GM21381 (cell line): ENCODE measurements at regions not wholly inside any gene's neighbourhood (a gene's known extent, or its start where the extent isn't known, plus 50 kb on each side); places are given as distances from the start of the nearest gene placed in this dataset.
"Not testable (repeated sequence)": the region's sequence is repeated elsewhere in the genome, so short reads cannot be mapped to it uniquely, and the experiment has no call there.

Source experiments
- ATAC-seq: cut with Tn5 transposase; IDR thresholded peaks from one replicate; pipeline ENCODE4 v1.9.1; 2021; ENCODE audit warnings: mild to moderate bottlenecking, moderate library complexity; ENCODE audit not compliant: unreplicated experiment

DNA sequence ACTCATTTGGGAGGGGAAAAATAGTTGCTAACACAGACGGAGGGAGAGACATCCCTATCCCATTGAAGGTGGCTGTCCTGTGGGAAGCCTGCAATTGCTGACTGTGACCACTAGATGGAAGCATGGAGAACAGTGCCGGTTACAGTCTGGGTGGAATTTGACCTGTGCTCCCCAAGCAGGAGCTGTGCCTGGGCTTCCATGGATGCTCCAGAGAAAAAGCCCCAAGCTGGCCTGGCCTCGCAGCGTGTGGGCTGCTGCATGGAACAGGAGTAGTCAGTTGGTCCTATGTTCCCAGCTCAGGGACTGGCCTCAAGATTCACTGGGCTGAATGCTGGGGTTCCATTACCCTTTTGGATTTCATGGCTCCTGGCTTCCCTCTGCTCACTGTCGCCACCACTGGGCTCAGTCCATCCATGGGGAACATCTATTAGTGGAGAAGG, 116.3 kb upstream of the CHD6 start:
- ATAC-seq = no peak

GRCh38 chr20:41733151-41733550, 115.0 kb upstream of the CHD6 start:
- ATAC-seq = no peak

GRCh38 chr20:41731198-41731597, 113.0 kb upstream of the CHD6 start:
- ATAC-seq = not testable (repeated sequence)

GRCh38 chr20:41727681-41728080, 109.5 kb upstream of the CHD6 start:
- ATAC-seq = not testable (repeated sequence)

DNA sequence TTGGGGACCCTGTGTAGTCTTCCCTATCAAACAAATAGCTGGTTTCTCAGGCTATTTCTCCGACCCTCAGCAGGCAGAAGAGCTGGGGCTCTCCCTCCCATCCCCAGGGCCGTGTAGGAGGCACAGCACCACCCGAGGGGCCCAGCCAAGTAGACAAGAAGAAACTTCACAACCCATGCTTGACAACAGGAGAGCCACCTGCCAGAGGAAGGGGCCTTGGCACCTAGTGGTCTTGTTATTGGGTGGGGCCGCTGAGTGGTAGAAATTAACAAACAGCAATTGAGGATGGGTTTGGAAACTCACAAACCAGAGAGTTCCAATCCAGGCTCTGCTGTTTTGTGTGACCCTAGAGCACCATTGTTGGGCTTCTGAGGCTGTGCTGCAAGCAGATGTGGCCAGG, 108.5 kb upstream of the CHD6 start:
- ATAC-seq = no peak

DNA sequence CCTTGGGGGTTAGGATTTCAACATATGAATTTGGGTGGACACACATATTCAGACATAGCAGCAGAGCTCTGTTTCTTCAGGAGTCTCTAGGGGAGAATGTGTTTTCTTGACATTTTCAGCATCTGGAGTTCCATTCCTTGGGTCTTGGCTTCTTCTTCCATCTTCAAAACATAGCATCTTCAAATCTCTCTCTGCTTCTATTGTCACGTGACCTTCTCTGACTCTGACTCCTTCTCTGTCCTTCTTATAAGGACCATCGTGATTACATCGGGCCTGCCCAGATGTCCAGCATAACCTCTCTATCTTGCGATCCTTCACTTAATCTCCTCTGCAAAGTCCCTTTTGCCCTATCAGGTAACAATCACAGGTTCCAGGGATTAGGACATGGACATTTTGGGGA, 101.0 kb upstream of the CHD6 start:
- no peak for ATAC-seq

DNA sequence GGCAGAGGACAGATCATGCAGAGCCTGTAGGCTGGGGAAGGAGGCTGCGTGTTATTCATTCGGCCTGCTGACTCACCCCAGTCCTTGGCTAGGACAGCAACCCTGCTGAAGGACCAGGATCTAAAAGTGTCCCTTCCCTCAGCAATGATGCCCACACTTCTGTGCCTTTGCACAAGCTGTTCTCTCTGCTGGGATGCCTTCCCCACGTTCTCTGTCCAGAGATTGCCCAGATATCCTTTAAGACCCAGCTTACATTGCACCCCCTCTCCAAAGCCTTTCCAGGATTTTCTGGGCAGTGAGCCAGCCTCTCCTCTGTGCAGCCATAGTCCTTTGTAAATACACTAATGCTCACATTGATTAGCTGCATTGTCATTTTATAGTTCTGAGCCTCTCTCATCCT, 99.3 kb upstream of the CHD6 start:
- ATAC-seq = no peak

GRCh38 chr20:41716911-41717310, 98.7 kb upstream of the CHD6 start:
- ATAC-seq = no peak

GRCh38 chr20:41716436-41716835, 98.3 kb upstream of the CHD6 start:
- no peak for ATAC-seq

DNA sequence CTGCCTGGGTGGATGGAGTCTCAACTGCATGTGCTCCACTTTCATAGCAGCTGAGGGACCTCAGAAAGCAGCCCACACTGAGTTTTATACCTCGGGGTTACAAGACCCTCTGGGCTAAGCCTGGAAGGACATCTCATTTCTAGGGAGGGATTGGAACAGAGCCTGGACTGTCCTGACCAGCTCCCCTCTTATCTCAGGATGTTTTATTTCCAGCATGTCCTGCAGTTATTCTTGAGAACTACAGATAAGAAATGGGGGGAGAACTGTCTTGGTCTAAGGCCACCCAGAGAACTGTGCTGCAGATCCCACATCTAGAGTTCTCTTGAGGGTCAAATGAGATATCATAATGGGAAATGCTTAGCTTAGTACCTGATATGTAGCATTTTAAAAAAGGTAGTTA, 97.3 kb upstream of the CHD6 start:
- ATAC-seq = no peak

DNA sequence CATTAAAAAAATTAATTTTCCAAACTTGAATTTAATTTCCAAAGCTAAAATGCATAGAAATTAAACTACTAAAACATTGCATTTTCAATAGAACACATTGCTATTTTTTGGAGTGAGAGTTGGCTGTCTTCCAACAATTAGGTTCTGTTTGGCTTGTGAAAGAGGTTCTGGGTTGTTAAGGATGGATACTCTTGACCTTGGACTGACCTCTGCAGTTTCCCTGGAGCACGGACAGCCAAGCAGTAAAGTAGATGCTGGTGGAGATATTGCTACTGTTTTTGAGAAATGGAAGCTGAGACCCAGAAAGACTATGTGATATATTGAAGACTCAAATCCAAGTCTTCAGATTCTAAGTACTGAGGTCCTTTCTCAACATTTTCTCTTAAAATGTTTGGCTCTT, 95.9 kb upstream of the CHD6 start:
- ATAC-seq = no peak

GRCh38 chr20:41704896-41705295, 86.7 kb upstream of the CHD6 start:
- ATAC-seq = no peak

DNA sequence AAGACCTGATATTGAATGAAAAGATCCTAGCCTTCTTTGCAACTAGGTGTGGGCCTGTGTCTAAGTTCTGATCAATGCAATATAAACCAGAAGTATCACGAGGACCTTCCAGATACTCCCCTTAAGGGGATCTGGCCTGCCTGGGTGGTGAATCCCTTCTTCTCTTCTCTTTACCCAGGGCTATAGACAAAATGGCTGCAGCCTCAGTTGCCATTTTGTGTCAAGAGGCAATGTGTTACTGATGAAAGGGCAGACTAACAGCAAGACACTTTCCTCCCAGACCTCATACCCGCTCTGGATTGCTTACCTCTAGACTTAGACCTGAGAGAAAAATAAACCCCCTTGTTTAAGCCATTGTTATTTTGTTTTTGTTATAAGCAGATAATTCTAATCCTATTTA, 84.5 kb upstream of the CHD6 start:
- no peak for ATAC-seq

DNA sequence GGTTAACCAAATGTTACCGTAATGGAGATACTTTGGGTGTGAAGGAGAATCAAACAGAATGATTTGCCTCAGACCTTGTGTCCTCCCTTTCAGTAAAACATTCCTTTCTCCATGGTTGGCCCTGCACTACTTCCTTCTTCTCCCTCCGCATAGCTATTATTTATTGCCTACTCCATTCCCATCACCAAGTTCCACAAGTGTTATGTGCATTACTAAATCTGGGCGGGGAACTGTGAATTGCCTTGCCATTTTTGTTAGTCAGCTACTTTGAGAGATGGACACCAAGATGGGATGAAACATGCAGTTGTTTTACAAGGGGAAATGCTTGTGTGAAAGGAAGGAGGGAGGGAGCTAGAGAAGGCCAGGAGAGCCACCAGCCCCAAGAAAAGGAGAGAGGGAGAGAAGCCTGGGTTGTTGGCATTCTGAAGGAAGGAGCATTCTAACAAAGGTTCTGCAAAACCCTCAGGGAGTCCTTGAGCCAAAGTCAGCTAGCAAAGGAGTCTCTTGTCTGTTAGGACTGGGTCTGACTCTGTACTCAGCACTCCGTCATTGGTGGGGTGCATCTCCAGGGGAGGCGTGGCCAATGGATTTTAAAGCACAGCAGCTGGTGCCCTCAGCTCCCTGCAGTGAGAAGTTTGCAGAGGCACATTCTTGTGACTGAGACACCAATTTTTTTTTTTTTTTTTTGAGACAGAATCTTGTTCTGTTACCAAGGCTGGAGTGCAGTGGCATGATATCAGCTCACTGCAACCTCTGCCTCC, 83.6 kb upstream of the CHD6 start:
- no peak for ATAC-seq

DNA sequence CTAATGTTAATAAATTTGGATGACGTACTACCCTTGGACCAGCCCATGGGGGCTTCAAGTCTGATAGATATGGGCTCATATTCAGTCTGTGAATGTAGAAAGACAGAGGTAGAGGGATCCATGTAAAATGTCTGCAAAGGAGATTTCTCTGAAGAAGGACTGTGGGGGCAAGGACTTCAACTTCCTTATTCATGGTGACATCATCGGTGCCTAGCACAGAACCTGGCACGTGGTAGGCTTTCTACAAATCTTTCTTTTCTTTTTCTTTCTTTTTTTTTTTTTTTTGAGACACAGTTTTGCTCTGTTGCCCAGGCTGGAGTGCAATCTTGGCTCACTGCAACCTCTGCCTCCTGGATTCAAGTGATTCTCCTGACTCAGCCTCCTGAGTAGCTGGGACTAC, 81.5 kb upstream of the CHD6 start:
- not testable (repeated sequence) for ATAC-seq

DNA sequence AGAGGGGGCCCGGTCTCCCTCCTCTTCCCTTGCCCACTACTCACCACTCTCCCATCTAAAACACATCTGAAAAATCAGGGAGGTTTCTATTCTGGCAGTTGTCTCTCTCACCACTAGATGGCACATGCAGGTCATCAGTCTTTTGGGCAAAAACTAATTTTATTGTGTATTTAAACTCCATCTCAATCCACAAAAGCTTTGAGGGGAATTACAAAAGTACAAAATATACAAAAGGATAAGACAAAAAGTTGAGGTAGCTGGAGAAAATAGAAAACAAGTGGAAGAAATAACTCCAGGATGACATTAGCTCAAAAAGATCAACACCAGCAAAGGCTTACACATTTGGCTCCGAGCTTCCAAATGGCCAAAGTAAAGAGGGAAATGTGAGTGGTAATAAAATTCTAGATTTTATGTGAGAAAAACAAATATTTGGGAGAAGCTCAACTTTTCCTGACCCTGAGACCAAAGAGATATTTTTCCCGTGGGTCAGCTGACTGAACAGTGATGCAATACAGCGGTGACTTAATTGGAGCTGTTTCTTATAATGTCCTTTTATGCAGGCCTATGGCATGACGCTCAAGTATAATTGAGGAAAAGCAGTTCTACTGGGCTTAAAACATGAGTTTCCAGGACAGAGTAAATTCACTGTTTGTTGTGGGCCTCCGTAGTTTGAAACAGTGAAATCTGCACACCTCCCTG, 79.8 kb upstream of the CHD6 start:
- ATAC-seq = no peak

DNA sequence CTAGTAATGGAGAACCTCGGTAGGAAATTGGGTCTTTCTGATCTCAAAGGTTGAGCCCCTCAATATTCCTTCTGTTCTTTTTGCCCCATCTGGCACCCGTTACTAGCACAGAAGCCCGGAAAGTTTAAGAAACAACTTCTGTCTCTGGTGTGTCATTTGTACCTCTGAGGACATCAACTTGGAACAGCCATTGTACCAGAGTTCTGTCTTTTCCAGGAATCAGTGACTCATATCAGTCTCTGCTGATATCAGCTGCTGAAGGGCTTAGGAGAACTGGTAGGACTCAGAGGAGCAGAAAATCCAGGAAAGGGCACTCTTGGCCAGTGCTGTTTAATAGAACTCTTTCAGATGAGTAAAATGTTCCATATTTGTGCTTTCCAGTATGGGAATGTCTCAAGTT, 78.3 kb upstream of the CHD6 start:
- no peak for ATAC-seq

DNA sequence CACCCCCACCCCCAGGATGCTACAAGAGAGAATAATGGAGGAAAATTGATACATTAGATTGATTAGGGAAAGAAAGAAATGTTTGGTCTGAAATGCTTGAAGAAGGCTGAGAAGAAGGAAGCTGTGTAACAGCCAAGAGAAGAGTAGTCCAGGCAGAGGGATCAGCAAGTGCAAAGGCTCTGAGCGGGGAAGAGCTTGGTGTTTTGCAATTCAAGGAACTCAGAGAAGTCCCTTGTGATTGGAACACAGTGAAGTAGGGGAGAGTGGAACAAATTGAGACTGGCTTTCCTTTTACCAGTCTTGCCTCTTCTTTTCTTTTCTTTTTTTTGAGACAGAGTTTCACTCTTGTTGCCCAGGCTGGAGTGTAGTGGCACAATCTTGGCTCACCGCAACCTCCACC, 76.6 kb upstream of the CHD6 start:
- ATAC-seq = no peak

- peak; percentile 83 for ATAC-seq
Observed at GRCh38 chr20:41693136-41693979, 75.2 kb upstream of the CHD6 start.

DNA sequence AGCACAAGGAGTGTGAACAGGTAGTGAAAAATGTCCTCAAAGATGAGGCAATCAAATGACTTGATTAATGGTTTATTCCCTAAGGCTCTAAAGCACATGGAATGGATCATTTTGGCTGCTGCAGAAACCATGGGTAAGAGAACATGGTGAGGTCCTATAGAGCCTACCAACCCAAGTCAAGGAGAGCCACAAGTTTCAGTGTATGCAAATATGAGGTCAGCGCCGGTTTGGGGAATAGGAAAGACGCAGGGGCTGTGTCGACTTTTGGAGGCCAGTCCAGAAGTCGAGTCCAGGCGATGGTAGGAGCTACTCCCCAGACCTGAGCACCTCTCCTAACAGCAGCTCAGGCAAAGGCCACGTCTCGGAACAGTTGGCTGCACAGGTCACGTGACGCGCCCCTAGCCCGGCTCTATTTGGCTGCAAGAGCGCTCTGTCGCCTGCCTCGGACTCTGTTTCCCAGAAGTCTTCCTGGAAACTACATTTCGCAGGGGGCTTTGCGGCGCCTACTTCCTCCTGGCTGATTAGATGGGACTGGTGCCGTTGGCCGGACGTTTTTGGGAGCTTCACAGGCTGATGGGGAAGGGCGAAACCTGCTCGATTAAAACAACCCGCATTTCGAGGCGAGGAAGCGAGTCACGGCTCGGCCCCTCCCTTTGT, 74.4 kb upstream of the CHD6 start:
- ATAC-seq = peak; percentile 48

DNA sequence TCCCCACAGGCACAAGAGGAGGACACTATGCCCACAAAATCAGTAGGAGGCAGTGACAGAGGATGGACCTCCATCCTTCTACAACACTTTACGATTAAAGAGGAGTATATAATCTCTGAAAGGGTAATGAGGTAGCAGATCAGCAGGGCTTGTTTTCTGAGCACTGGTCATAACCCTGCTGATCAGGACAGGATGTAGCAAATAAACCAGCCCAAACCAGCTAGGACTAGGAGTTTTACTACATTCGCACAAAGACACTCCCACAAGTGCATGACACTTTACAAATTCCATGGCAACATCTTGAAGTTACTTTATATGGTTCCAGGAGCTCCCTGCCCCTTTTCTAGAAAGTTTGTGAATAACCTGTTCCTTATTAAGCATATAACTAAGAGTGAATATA, 73.3 kb upstream of the CHD6 start:
- no peak for ATAC-seq
